ENCODE measurements at regions not wholly inside any gene's neighbourhood (a gene's known extent, or its start where the extent isn't known, plus 50 kb on each side); places are given as distances from the start of the nearest gene placed in this dataset.
A peak's percentile ranks its signal among the peaks of the same experiment; 100 is the strongest.

DNA sequence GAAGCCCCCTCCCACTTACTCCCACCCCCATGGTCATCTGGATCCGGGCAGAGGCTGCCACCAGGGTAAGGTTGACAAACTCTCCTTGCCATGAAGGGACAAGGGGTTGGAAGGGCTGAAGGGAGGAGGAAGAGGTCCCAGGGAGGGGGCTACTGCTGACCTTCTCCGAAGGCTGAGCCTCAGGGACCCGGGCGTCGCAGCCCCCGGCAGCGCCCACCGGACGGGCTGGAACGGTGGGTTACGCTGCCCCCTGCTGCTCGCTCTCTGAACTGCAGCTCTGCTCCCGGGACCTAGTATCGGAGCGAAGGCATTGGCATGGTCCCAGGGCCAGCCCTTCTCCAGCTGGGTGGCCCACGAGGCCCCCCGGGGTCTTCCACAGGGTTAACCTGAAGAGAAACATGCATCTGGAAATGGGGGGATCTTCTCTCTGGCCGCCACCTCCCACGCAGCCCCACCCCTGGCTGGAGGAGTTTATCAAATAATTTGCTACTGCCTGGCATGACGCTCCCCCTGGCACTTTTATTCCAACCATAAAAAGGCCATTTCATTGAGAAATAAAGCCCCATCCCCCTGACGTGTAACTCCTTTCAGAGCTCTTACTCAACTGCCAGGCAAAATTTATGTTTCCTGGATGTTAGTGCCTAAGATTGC is 70.4 kb upstream of the TARDBP start:
- DNase-seq (ENCODE audit: insufficient read length, low spot score) (peak; percentile 53), FAIRE-seq (no peak)
- TF ChIP-seq CTCF (IDR thresholded peaks at IDR 0.05; ENCODE audit: insufficient read depth, missing control alignments): peak; percentile 59

DNA sequence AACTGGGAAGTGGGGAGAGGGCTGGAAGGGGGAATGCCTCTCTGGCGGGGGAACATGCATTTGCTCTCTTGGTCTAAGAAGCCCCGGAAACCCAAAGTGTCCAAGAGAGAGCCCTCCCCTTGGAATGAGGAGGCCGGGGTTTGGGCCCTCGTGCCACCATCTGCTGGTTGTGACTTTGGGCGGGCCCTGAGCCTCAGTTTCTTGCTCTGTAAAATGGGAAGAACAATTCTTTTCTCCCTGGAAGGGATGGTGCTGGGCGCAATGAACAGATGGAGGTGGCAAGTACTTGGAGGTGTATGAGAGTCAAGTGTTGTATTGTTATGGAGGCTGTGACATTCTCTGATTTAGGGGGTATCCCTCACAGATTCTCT is 69.9 kb upstream of the TARDBP start:
- no peak for DNase-seq (ENCODE audit: insufficient read length, low spot score)
- no peak for FAIRE-seq
- TF ChIP-seq CTCF (IDR thresholded peaks at IDR 0.05; ENCODE audit: insufficient read depth, missing control alignments): no peak

GRCh38 chr1:10943041-10943440 is 69.4 kb upstream of the TARDBP start:
- no peak for FAIRE-seq
- TF ChIP-seq CTCF (IDR thresholded peaks at IDR 0.05; ENCODE audit: insufficient read depth, missing control alignments): no peak

GRCh38 chr1:10943991-10944730 is 68.3 kb upstream of the TARDBP start:
- DNase-seq (ENCODE audit: insufficient read length, low spot score) (no peak), FAIRE-seq (no peak)
- TF ChIP-seq CTCF (IDR thresholded peaks at IDR 0.05; ENCODE audit: insufficient read depth, missing control alignments): no peak

More at GRCh38 chr1:10943041-10943440, 69.4 kb upstream of the TARDBP start:
- no peak for DNase-seq (ENCODE audit: insufficient read length, low spot score)

GRCh38 chr1:10945991-10946509 is 66.4 kb upstream of the TARDBP start:
- DNase-seq (ENCODE audit: insufficient read length, low spot score): no peak
- TF ChIP-seq CTCF (IDR thresholded peaks at IDR 0.05; ENCODE audit: insufficient read depth, missing control alignments): no peak
- no peak for FAIRE-seq

DNA sequence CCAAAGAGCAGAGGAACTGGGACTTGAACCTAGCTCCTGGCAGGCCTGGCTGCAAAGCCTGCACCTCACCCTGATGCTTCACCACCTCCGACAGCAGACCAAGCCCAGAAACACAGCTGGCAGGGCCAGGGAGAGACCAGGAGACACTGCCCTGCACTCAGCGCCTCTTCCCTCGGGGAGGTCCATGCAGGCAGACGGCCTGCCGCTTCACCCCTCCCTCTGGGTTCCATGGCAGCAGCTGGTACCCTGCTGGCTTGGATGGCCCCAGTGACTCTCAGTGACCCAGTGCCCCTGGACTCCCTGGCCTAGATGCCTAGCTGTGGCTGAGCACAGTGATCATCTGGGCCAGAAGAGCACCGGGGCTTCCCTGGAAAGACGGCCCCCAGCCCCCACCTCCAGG is 65.3 kb upstream of the TARDBP start:
- no peak for TF ChIP-seq CTCF (IDR thresholded peaks at IDR 0.05; ENCODE audit: insufficient read depth, missing control alignments)
- DNase-seq (ENCODE audit: insufficient read length, low spot score): no peak
- FAIRE-seq: no peak
